Trophoblast cell (in vitro differentiated cells and primary cell): ENCODE measurements at regions not wholly inside any gene's neighbourhood (a gene's known extent, or its start where the extent isn't known, plus 50 kb on each side); places are given as distances from the start of the nearest gene placed in this dataset.

Experiments used
- DNase-seq, 2 donors: peaks; one replicate each; pipeline ENCODE4 v3.0.0-alpha.2; 2016
- H2AFZ ChIP-seq: 2 replicates; pipeline ENCODE4 v1.6.1; 2013; ENCODE audit warnings: low read length, moderate library complexity, mild to moderate bottlenecking; ENCODE audit not compliant: insufficient read depth, poor library complexity
- H2AK5ac ChIP-seq: 2 replicates; pipeline ENCODE4 v1.6.1; 2013; ENCODE audit warnings: mild to moderate bottlenecking, low read length
- H2BK120ac ChIP-seq: 2 replicates; pipeline ENCODE4 v1.6.1; 2013; ENCODE audit warnings: low read length, mild to moderate bottlenecking, moderate library complexity; ENCODE audit not compliant: insufficient read depth, poor library complexity
- H2BK12ac ChIP-seq: 2 replicates; pipeline ENCODE4 v1.6.1; 2013; ENCODE audit warnings: mild to moderate bottlenecking, low read length, moderate library complexity
- H2BK5ac ChIP-seq: 2 replicates; pipeline ENCODE4 v1.6.1; 2013; ENCODE audit warnings: low read length, low read depth, moderate library complexity, mild to moderate bottlenecking; ENCODE audit not compliant: poor library complexity
- H3K14ac ChIP-seq: 2 replicates; pipeline ENCODE4 v1.6.1; 2013; ENCODE audit warnings: mild to moderate bottlenecking, low read length
- H3K18ac ChIP-seq: 2 replicates; pipeline ENCODE4 v1.6.1; 2013; ENCODE audit warnings: mild to moderate bottlenecking, low read length
- H3K23ac ChIP-seq: 2 replicates; pipeline ENCODE4 v1.6.1; 2013; ENCODE audit warnings: low read length
- H3K27ac ChIP-seq: 2 replicates; pipeline ENCODE4 v1.5.1; 2013; ENCODE audit warnings: low read depth, mild to moderate bottlenecking, inconsistent platforms, low read length, moderate library complexity
- H3K27me3 ChIP-seq: 2 replicates; pipeline ENCODE4 v1.6.1; 2013; ENCODE audit warnings: inconsistent platforms, mild to moderate bottlenecking, low read length, moderate library complexity; ENCODE audit not compliant: insufficient read depth
- H3K36me3 ChIP-seq, 2 experiments: 1 replicate in 1 of 2; 2 replicates in 1 of 2; pipeline ENCODE4 v1.6.1; 2013; ENCODE audit warnings: low read length in 2 of 2, mild to moderate bottlenecking in 2 of 2, moderate library complexity in 1 of 2; ENCODE audit not compliant: insufficient read depth in 2 of 2, control insufficient read depth in 1 of 2
- H3K4ac ChIP-seq: 2 replicates; pipeline ENCODE4 v1.6.1; 2013; ENCODE audit warnings: low read depth, mild to moderate bottlenecking, low read length, moderate library complexity
- H3K4me1 ChIP-seq, 2 experiments: 1 replicate in 1 of 2; 2 replicates in 1 of 2; pipeline ENCODE4 v1.6.1; 2013; ENCODE audit warnings: low read length in 2 of 2, mild to moderate bottlenecking in 2 of 2, moderate library complexity in 1 of 2; ENCODE audit not compliant: insufficient read depth in 2 of 2, control insufficient read depth in 1 of 2
- H3K4me2 ChIP-seq: 2 replicates; pipeline ENCODE4 v1.6.1; 2013; ENCODE audit warnings: inconsistent platforms, mild to moderate bottlenecking, low read length, moderate library complexity
- H3K4me3 ChIP-seq: 2 replicates; pipeline ENCODE4 v1.5.1; 2013; ENCODE audit warnings: mild to moderate bottlenecking, low read depth, low read length, inconsistent platforms
- H3K79me1 ChIP-seq: one replicate; pipeline ENCODE4 v1.6.1; 2013; ENCODE audit warnings: low read length
- H3K79me2 ChIP-seq: 2 replicates; pipeline ENCODE4 v1.6.1; 2013; ENCODE audit warnings: low read length, mild to moderate bottlenecking; ENCODE audit not compliant: control insufficient read depth, insufficient read depth, poor library complexity
- H3K9ac ChIP-seq: 2 replicates; pipeline ENCODE4 v1.6.1; 2013; ENCODE audit warnings: mild to moderate bottlenecking, low read length
- H3K9me3 ChIP-seq: 2 replicates; pipeline ENCODE4 v1.6.1; 2013; ENCODE audit warnings: low read depth, mild to moderate bottlenecking, control low read depth, inconsistent platforms, low read length; ENCODE audit not compliant: insufficient read depth
- H4K12ac ChIP-seq: 2 replicates; pipeline ENCODE4 v1.6.1; 2013; ENCODE audit warnings: low read depth, mild to moderate bottlenecking, low read length, moderate library complexity
- H4K8ac ChIP-seq: 2 replicates; pipeline ENCODE4 v1.6.1; 2013; ENCODE audit warnings: low read depth, mild to moderate bottlenecking, low read length, moderate library complexity
- H4K91ac ChIP-seq: one replicate; pipeline ENCODE4 v1.6.1; 2013; ENCODE audit warnings: low read depth, mild to moderate bottlenecking, low read length, moderate library complexity
- WGBS: extraction: QIAGEN DNeasy Blood & Tissue Kit; methylation state at CpG from one replicate; pipeline ENCODE4 v1.1.7; 2013; ENCODE audit warnings: missing lambda C conversion rate; ENCODE audit not compliant: insufficient read length, insufficient coverage; ENCODE audit errors: extremely low coverage; 5-methylcytosine and 5-hydroxymethylcytosine counted together

GRCh38 chr20:10920396-10920795, 246.6 kb upstream of the JAG1 start:
- Histone ChIP-seq H3K4me1 (peaks cover 0 to 2% of the 10 kb centered on the region in 2 experiments), H3K79me1 (no peaks in the 10 kb centered on the region), H3K36me3 (no peaks in the 10 kb centered on the region), H3K27me3 (no peaks in the 10 kb centered on the region), H2BK5ac (no peak overlapping the region), H4K8ac (no peak overlapping the region), H3K4ac (no peak overlapping the region), H3K9me3 (no peaks in the 10 kb centered on the region), H3K79me2 (no peaks in the 10 kb centered on the region), H3K9ac (no peak overlapping the region), H3K4me2 (no peak overlapping the region), H2BK12ac (no peak overlapping the region), H4K91ac (no peak overlapping the region), H3K18ac (no peak overlapping the region), H2AFZ (no peak overlapping the region), H4K12ac (no peak overlapping the region), H3K14ac (no peak overlapping the region), H2BK120ac (no peak overlapping the region), H3K27ac (no peak overlapping the region), H3K23ac (no peak overlapping the region), H3K4me3 (no peak overlapping the region), H2AK5ac (no peak overlapping the region)
- DNase-seq = no peak
- no CpG with 5 or more reads among the region's 2 CpGs for WGBS

- H3K14ac ChIP-seq = no peak overlapping the region
- H3K79me2 ChIP-seq = no peaks in the 10 kb centered on the region
- no peak overlapping the region for H3K4me2 ChIP-seq
- H3K4ac ChIP-seq = no peak overlapping the region
- H2BK120ac ChIP-seq = no peak overlapping the region
- no peaks in the 10 kb centered on the region for H3K36me3 ChIP-seq
- H2BK5ac ChIP-seq = no peak overlapping the region
- H2AFZ ChIP-seq = no peak overlapping the region
- no CpG with 5 or more reads among the region's 2 CpGs for WGBS
- no peaks in the 10 kb centered on the region for H3K9me3 ChIP-seq
- H3K9ac ChIP-seq = no peak overlapping the region
- no peak overlapping the region for H4K91ac ChIP-seq
- no peak overlapping the region for H3K27ac ChIP-seq
- H3K4me1 ChIP-seq = peaks cover 0 to 2% of the 10 kb centered on the region in 2 experiments
- no peak overlapping the region for H2AK5ac ChIP-seq
- no peak overlapping the region for H3K23ac ChIP-seq
- H4K8ac ChIP-seq = no peak overlapping the region
- no peak overlapping the region for H4K12ac ChIP-seq
- H3K27me3 ChIP-seq = no peaks in the 10 kb centered on the region
- H3K4me3 ChIP-seq = no peak overlapping the region
- H2BK12ac ChIP-seq = no peak overlapping the region
- H3K18ac ChIP-seq = no peak overlapping the region
- DNase-seq = peak in 1 of 2 donors; percentile 6
- H3K79me1 ChIP-seq = no peaks in the 10 kb centered on the region
Observed at GRCh38 chr20:10921491-10922010, 247.8 kb upstream of the JAG1 start.

- H3K18ac ChIP-seq = no peak overlapping the region
- no peak overlapping the region for H4K12ac ChIP-seq
- no peak overlapping the region for H2AFZ ChIP-seq
- H3K4me1 ChIP-seq = peaks cover 0 to 2% of the 10 kb centered on the region in 2 experiments
- no peak overlapping the region for H2BK120ac ChIP-seq
- H3K27me3 ChIP-seq = no peaks in the 10 kb centered on the region
- H3K9me3 ChIP-seq = no peaks in the 10 kb centered on the region
- H2BK12ac ChIP-seq = no peak overlapping the region
- no peak overlapping the region for H3K14ac ChIP-seq
- H3K79me2 ChIP-seq = no peaks in the 10 kb centered on the region
- H3K4me2 ChIP-seq = no peak overlapping the region
- no peak for DNase-seq
- no peak overlapping the region for H4K91ac ChIP-seq
- WGBS = no CpG with 5 or more reads among the region's 1 CpG
- H3K27ac ChIP-seq = no peak overlapping the region
- no peak overlapping the region for H2BK5ac ChIP-seq
- no peaks in the 10 kb centered on the region for H3K79me1 ChIP-seq
- no peak overlapping the region for H3K4me3 ChIP-seq
- H3K23ac ChIP-seq = no peak overlapping the region
- H2AK5ac ChIP-seq = no peak overlapping the region
- H3K36me3 ChIP-seq = no peaks in the 10 kb centered on the region
- H3K4ac ChIP-seq = no peak overlapping the region
- no peak overlapping the region for H3K9ac ChIP-seq
- no peak overlapping the region for H4K8ac ChIP-seq
Observed at GRCh38 chr20:10922506-10922905, 248.7 kb upstream of the JAG1 start.

GRCh38 chr20:10922941-10923340, 249.1 kb upstream of the JAG1 start:
- no peaks in the 10 kb centered on the region for H3K36me3 ChIP-seq
- peak; percentile 20 to 53 for DNase-seq
- no peaks in the 10 kb centered on the region for H3K79me2 ChIP-seq
- H2AFZ ChIP-seq = no peak overlapping the region
- H2BK5ac ChIP-seq = no peak overlapping the region
- no peak overlapping the region for H3K27ac ChIP-seq
- no peak overlapping the region for H3K14ac ChIP-seq
- no peak overlapping the region for H4K8ac ChIP-seq
- H3K18ac ChIP-seq = no peak overlapping the region
- no peak overlapping the region for H3K4me2 ChIP-seq
- no peaks in the 10 kb centered on the region for H3K79me1 ChIP-seq
- H3K23ac ChIP-seq = no peak overlapping the region
- no peak overlapping the region for H2AK5ac ChIP-seq
- H3K4ac ChIP-seq = no peak overlapping the region
- H4K91ac ChIP-seq = no peak overlapping the region
- H3K4me1 ChIP-seq = peaks cover 0 to 2% of the 10 kb centered on the region in 2 experiments
- WGBS = no CpG with 5 or more reads among the region's 6 CpGs
- no peak overlapping the region for H2BK120ac ChIP-seq
- H3K9me3 ChIP-seq = no peaks in the 10 kb centered on the region
- H3K27me3 ChIP-seq = no peaks in the 10 kb centered on the region
- no peak overlapping the region for H3K4me3 ChIP-seq
- no peak overlapping the region for H3K9ac ChIP-seq
- no peak overlapping the region for H2BK12ac ChIP-seq
- H4K12ac ChIP-seq = no peak overlapping the region
